SK-N-SH (cell line): ENCODE measurements at regions not wholly inside any gene's neighbourhood (a gene's known extent, or its start where the extent isn't known, plus 50 kb on each side); places are given as distances from the start of the nearest gene placed in this dataset.
"Not testable (repeated sequence)": the region's sequence is repeated elsewhere in the genome, so short reads cannot be mapped to it uniquely, and the experiment has no call there.

Experiments
- CTCF ChIA-PET: fragments of 300-600, 350-600 bp; formaldehyde crosslinking; extraction: SDS; loops from one replicate; lab custom pipeline; 2021; lab: Yijun Ruan, JAX
- POLR2A ChIA-PET: fragments of 350-600 bp; sonication (Branson Sonifier 250); formaldehyde crosslinking; extraction: SDS; loops from one replicate; lab custom pipeline; 2020; ENCODE audit warnings: antibody characterized with exemption, inconsistent platforms; lab: Yijun Ruan, JAX
- DNase-seq: peaks from one replicate; pipeline ENCODE4 v3.0.0; 2012
- H2AFZ ChIP-seq: fragments of 200-600 bp; sonication (generic); 2 replicates; pipeline ENCODE4 v1.8.1; 2016; ENCODE audit warnings: antibody characterized with exemption, mild to moderate bottlenecking, low read depth
- H3F3A ChIP-seq: fragments of 200-600 bp; sonication (generic); replicated peaks from 2 replicates; pipeline ENCODE3; 2016; ENCODE audit warnings: antibody characterized with exemption, mild to moderate bottlenecking; ENCODE audit not compliant: insufficient read depth
- H3K27ac ChIP-seq, 2 experiments: fragments of 200-500 bp in 1 of 2; fragments of 200-600 bp in 1 of 2; sonication (Bioruptor generic) in 1 of 2; sonication (generic), shearing (Covaris generic) in 1 of 2; 2 replicates each; pipeline versions ENCODE4 v1.5.1 to v1.6.1; 2014 to 2016; ENCODE audit warnings: low read depth in 2 of 2, inconsistent platforms in 1 of 2, low read length in 1 of 2, mild to moderate bottlenecking in 1 of 2, mixed read lengths in 1 of 2
- H3K27me3 ChIP-seq: fragments of 200-600 bp; sonication (generic), shearing (Covaris generic); 2 replicates; pipeline ENCODE4 v1.6.1; 2016; ENCODE audit warnings: mixed run types; ENCODE audit not compliant: insufficient read depth
- H3K36me3 ChIP-seq, 2 experiments: fragments of 200-500 bp in 1 of 2; fragments of 200-600 bp in 1 of 2; sonication (Bioruptor generic) in 1 of 2; sonication (generic) in 1 of 2; replicated peaks in 1 of 2; 2 replicates each; pipeline versions ENCODE3 to v1.5.1; 2014 to 2016; ENCODE audit warnings: low read length in 1 of 2, mild to moderate bottlenecking in 1 of 2; ENCODE audit not compliant: insufficient read depth in 2 of 2, control insufficient read depth in 1 of 2
- H3K4me1 ChIP-seq, 2 experiments: fragments of 200-500 bp in 1 of 2; fragments of 200-600 bp in 1 of 2; sonication (Bioruptor generic) in 1 of 2; sonication (generic), shearing (Covaris generic) in 1 of 2; 2 replicates each; pipeline versions ENCODE4 v1.5.1 to v1.6.1; 2014 to 2016; ENCODE audit warnings: low read depth in 1 of 2, low read length in 1 of 2, mixed run types in 1 of 2; ENCODE audit not compliant: insufficient read depth in 2 of 2, control insufficient read depth in 1 of 2
- H3K4me2 ChIP-seq: fragments of 200-600 bp; sonication (generic), shearing (Covaris generic); 2 replicates; pipeline ENCODE4 v1.6.1; 2017; ENCODE audit warnings: mixed run types
- H3K4me3 ChIP-seq, 2 experiments: fragments of 200-500 bp in 1 of 2; fragments of 200-600 bp in 1 of 2; sonication (Bioruptor generic) in 1 of 2; sonication (generic), shearing (Covaris generic) in 1 of 2; 2 replicates each; pipeline versions ENCODE4 v1.5.1 to v1.8.1; 2014 to 2016; ENCODE audit warnings: low read depth in 2 of 2, inconsistent platforms in 1 of 2, low read length in 1 of 2, mild to moderate bottlenecking in 1 of 2, mixed read lengths in 1 of 2, moderate library complexity in 1 of 2
- H3K79me2 ChIP-seq: fragments of 200-600 bp; sonication (generic); 2 replicates; pipeline ENCODE4 v1.8.1; 2017; ENCODE audit warnings: mild to moderate bottlenecking; ENCODE audit not compliant: insufficient read depth
- H3K9ac ChIP-seq: fragments of 200-600 bp; sonication (generic); 2 replicates; pipeline ENCODE4 v1.6.1; 2017; ENCODE audit warnings: mixed run types
- H3K9me2 ChIP-seq: fragments of 200-600 bp; sonication (generic); 2 replicates; pipeline ENCODE4 v1.6.1; 2017; ENCODE audit warnings: mixed run types
- H3K9me3 ChIP-seq: fragments of 200-600 bp; sonication (generic); 2 replicates; pipeline ENCODE4 v1.6.1; 2017; ENCODE audit warnings: mixed run types, mild to moderate bottlenecking, moderate library complexity
- H4K20me1 ChIP-seq: fragments of 200-600 bp; sonication (generic); 2 replicates; pipeline ENCODE4 v1.6.1; 2017; ENCODE audit warnings: mild to moderate bottlenecking, mixed run types; ENCODE audit not compliant: insufficient read depth
- EZH2phosphoT487 ChIP-seq: fragments of 200-600 bp; sonication (generic); IDR thresholded peaks from 2 replicates; pipeline ENCODE4 v1.6.1; 2017; ENCODE audit warnings: low read depth, mixed run types, mild to moderate bottlenecking, antibody characterized with exemption, moderate library complexity, borderline replicate concordance
- FOSL2 ChIP-seq: IDR thresholded peaks from 2 replicates; pipeline ENCODE4 v1.4.0; 2012; ENCODE audit warnings: low read depth, mild to moderate bottlenecking, moderate library complexity, borderline replicate concordance
- GATA2 ChIP-seq: sonication (generic); formaldehyde crosslinking; IDR thresholded peaks from 2 replicates; pipeline ENCODE4 v1.5.0; 2020; ENCODE audit warnings: mild to moderate bottlenecking, missing genetic modification reagents
- IRF3 ChIP-seq: fragments of 150-350 bp; IDR thresholded peaks from 2 replicates; pipeline ENCODE4 v1.6.1; 2016; ENCODE audit warnings: mild to moderate bottlenecking, low read depth, low read length
- JUND ChIP-seq: IDR thresholded peaks from 2 replicates; pipeline ENCODE4 v1.4.0; 2012
- MXI1 ChIP-seq: IDR thresholded peaks from 2 replicates; pipeline ENCODE4 v1.6.1; 2012; ENCODE audit warnings: mild to moderate bottlenecking, low read depth, low read length, improper control_type of control experiment
- POLR2AphosphoS5 ChIP-seq: IDR thresholded peaks from 2 replicates; pipeline ENCODE4 v1.6.1; 2012; ENCODE audit warnings: low read depth, low read length
- RAD21 ChIP-seq: IDR thresholded peaks from 2 replicates; pipeline ENCODE4 v1.6.1; 2012; ENCODE audit warnings: mild to moderate bottlenecking, low read length
- SIN3A ChIP-seq: IDR thresholded peaks from 2 replicates; pipeline ENCODE4 v1.6.1; 2012; ENCODE audit warnings: low read depth, mild to moderate bottlenecking, low read length, moderate library complexity, borderline replicate concordance
- SMC3 ChIP-seq: IDR thresholded peaks from 2 replicates; pipeline ENCODE4 v1.6.1; 2012; ENCODE audit warnings: low read depth, low read length, improper control_type of control experiment
- TAF1 ChIP-seq: IDR thresholded peaks from 2 replicates; pipeline ENCODE4 v1.6.1; 2012; ENCODE audit warnings: low read depth, mild to moderate bottlenecking, low read length, moderate library complexity, borderline replicate concordance
- TCF12 ChIP-seq: IDR thresholded peaks from 2 replicates; pipeline ENCODE4 v1.4.0; 2012
- TEAD4 ChIP-seq: IDR thresholded peaks from 2 replicates; pipeline ENCODE4 v1.4.0; 2012; ENCODE audit warnings: mild to moderate bottlenecking, borderline replicate concordance; ENCODE audit not compliant: insufficient read depth
- WGBS: methylation state at CpG from one replicate; pipeline ENCODE4 v1.1.6; 2017; ENCODE audit warnings: low lambda C conversion rate; 5-methylcytosine and 5-hydroxymethylcytosine counted together
- TF ChIP-seq, protein P1 (sequence below): fragments of 200-600 bp; sonication (generic); IDR thresholded peaks from 2 replicates; pipeline ENCODE4 v1.6.1; 2017; ENCODE audit warnings: antibody characterized with exemption, mild to moderate bottlenecking, moderate library complexity
- TF ChIP-seq, protein P2 (sequence below): IDR thresholded peaks from 2 replicates; pipeline ENCODE4 v1.4.0; 2012; ENCODE audit warnings: low read depth

- TF ChIP-seq EZH2phosphoT487 (no peak), IRF3 (no peak), MXI1 (no peak)
These were observed 2009.6 kb downstream of the OLFM4 start (continued) for GRCh38 chr13:55038230-55038629.

- CTCF ChIA-PET = not testable (repeated sequence)
These were observed 2025.4 kb downstream of the OLFM4 start for GRCh38 chr13:55053891-55054550.

DNA sequence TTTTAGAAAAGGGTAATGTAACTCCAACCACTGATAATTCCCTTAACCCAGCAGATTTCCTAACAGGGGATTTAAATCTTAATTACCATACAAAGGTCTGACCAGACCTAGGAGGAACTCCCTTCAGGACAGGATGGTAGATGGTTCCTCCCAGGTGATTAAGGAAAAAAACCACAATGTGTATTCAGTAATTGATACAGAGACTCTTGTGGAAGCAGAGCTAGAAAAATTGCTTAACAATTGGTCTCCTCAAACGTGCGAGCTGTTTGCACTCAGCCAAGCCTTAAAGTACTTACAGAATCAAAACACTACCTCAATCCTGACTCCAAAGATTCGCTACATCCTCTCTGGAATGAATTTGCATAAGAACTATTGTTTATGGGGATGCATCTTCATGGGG lies 2027.1 kb downstream of the OLFM4 start:
- H3K4me3 ChIP-seq, H3K4me2 ChIP-seq, H3K79me2 ChIP-seq, H3F3A ChIP-seq, H3K9me2 ChIP-seq, POLR2A ChIA-PET, H3K36me3 ChIP-seq, DNase-seq, CTCF ChIA-PET, H3K27ac ChIP-seq, H4K20me1 ChIP-seq, H3K4me1 ChIP-seq, H3K27me3 ChIP-seq, H3K9me3 ChIP-seq, H2AFZ ChIP-seq, H3K9ac ChIP-seq: not testable (repeated sequence)
- whole genome bisulfite sequencing = 10% methylated on average over 3 of the region's 3 CpGs

More at GRCh38 chr13:55053891-55054550, 2025.4 kb downstream of the OLFM4 start:
- H2AFZ ChIP-seq, H3K27me3 ChIP-seq, H3K9ac ChIP-seq, H3K9me3 ChIP-seq, H3K9me2 ChIP-seq, H3K36me3 ChIP-seq, POLR2A ChIA-PET, H3F3A ChIP-seq, H3K27ac ChIP-seq, H3K79me2 ChIP-seq, H3K4me3 ChIP-seq, H4K20me1 ChIP-seq, H3K4me1 ChIP-seq, DNase-seq, H3K4me2 ChIP-seq: not testable (repeated sequence)
- 35% methylated on average over 22 of the region's 24 CpGs for WGBS

GRCh38 chr13:55062662-55063061 lies 2034.0 kb downstream of the OLFM4 start:
- ChIA-PET POLR2A (no interaction called here), CTCF (no interaction called here)
- Histone ChIP-seq H3K9me2 (no peaks in the 10 kb centered on the region), H4K20me1 (no peaks in the 10 kb centered on the region), H3K27me3 (no peaks in the 10 kb centered on the region), H3F3A (no peaks in the 10 kb centered on the region), H3K27ac (no peak overlapping the region), H2AFZ (no peak overlapping the region), H3K4me3 (no peak overlapping the region), H3K4me2 (no peak overlapping the region), H3K36me3 (no peaks in the 10 kb centered on the region), H3K79me2 (no peaks in the 10 kb centered on the region), H3K4me1 (no peaks in the 10 kb centered on the region), H3K9ac (no peak overlapping the region), H3K9me3 (no peaks in the 10 kb centered on the region)
- 11% methylated on average over 7 of the region's 7 CpGs for WGBS
- no peak for DNase-seq
- TF ChIP-seq TEAD4 = no peak
- no peak for TF ChIP-seq SMC3
- TF ChIP-seq RAD21 = no peak
- TF ChIP-seq TAF1 = no peak
- TF ChIP-seq JUND = no peak
- no peak for TF ChIP-seq FOSL2
- TF ChIP-seq GATA2 (CRISPR knock-in tag) = no peak
- TF ChIP-seq TCF12 = no peak
- TF ChIP-seq POLR2AphosphoS5 = no peak
- TF ChIP-seq, protein P1, sequence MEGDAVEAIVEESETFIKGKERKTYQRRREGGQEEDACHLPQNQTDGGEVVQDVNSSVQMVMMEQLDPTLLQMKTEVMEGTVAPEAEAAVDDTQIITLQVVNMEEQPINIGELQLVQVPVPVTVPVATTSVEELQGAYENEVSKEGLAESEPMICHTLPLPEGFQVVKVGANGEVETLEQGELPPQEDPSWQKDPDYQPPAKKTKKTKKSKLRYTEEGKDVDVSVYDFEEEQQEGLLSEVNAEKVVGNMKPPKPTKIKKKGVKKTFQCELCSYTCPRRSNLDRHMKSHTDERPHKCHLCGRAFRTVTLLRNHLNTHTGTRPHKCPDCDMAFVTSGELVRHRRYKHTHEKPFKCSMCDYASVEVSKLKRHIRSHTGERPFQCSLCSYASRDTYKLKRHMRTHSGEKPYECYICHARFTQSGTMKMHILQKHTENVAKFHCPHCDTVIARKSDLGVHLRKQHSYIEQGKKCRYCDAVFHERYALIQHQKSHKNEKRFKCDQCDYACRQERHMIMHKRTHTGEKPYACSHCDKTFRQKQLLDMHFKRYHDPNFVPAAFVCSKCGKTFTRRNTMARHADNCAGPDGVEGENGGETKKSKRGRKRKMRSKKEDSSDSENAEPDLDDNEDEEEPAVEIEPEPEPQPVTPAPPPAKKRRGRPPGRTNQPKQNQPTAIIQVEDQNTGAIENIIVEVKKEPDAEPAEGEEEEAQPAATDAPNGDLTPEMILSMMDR = no peak
- TF ChIP-seq, protein P2, sequence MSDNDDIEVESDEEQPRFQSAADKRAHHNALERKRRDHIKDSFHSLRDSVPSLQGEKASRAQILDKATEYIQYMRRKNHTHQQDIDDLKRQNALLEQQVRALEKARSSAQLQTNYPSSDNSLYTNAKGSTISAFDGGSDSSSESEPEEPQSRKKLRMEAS = no peak
- TF ChIP-seq IRF3 = no peak
- TF ChIP-seq SIN3A = no peak
